ENCODE measurements at regions not wholly inside any gene's neighbourhood (a gene's known extent, or its start where the extent isn't known, plus 50 kb on each side); places are given as distances from the start of the nearest gene placed in this dataset.

GRCh38 chr11:97110376-97110775 lies 720.6 kb downstream of the JRKL start:
- CTCF ChIA-PET: no interaction called here
- FAIRE-seq (no peak), ATAC-seq (no peak), DNase-seq (ENCODE audit: low read depth in 1 of 2, low spot score in 1 of 2) (no peak)
- 13% methylated on average over 4 of the region's 4 CpGs for WGBS (ENCODE audit: missing lambda C conversion rate)
- no peak overlapping the region for H3K4me2 ChIP-seq
- POLR2A ChIA-PET: no interaction called here
- no peak overlapping the region for H3K4me3 ChIP-seq
- TF ChIP-seq, protein P1, sequence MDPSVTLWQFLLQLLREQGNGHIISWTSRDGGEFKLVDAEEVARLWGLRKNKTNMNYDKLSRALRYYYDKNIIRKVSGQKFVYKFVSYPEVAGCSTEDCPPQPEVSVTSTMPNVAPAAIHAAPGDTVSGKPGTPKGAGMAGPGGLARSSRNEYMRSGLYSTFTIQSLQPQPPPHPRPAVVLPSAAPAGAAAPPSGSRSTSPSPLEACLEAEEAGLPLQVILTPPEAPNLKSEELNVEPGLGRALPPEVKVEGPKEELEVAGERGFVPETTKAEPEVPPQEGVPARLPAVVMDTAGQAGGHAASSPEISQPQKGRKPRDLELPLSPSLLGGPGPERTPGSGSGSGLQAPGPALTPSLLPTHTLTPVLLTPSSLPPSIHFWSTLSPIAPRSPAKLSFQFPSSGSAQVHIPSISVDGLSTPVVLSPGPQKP (IDR thresholded peaks at IDR 0.05; ENCODE audit: low read depth, low read length): no peak
- TF ChIP-seq MAFK (IDR thresholded peaks at IDR 0.05; ENCODE audit: partially characterized antibody): no peak
- no peak for TF ChIP-seq ATOH8 (CRISPR knock-in tag; IDR thresholded peaks at IDR 0.05; ENCODE audit: low read depth)
- no peak for TF ChIP-seq RARB (CRISPR knock-in tag; IDR thresholded peaks at IDR 0.05)
- TF ChIP-seq CHD4 (IDR thresholded peaks at IDR 0.05; ENCODE audit: borderline replicate concordance): no peak
- TF ChIP-seq EHF (CRISPR knock-in tag; IDR thresholded peaks at IDR 0.05): no peak
- no peak for TF ChIP-seq ZC3H11A (IDR thresholded peaks at IDR 0.05)
- no peaks in the 10 kb centered on the region for H3K9me3 ChIP-seq
- H3K4me1 ChIP-seq: no peaks in the 10 kb centered on the region
- H3K27ac ChIP-seq: no peak overlapping the region

DNA sequence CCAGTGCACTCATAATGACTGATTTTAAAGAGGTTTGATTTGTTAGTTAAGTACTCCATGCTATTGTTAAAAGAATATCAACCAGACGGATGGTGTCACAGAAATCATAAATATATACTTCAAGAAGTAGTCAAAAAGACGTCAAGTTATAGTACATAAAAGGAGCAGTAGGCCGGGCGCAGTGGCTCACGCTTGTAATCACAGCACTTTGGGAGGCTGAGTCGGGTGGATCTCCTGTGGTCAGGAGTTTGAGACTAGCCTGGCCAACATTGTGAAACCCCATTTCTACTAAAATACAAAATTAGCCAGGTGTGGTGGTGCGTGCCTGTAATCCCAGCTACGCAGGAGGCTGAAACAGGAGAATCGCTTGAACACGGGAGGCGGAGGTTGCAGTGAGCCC lies 721.7 kb downstream of the JRKL start:
- Histone ChIP-seq H3K9me3 (no peaks in the 10 kb centered on the region), H3K27ac (no peak overlapping the region), H3K4me1 (no peaks in the 10 kb centered on the region), H3K4me3 (no peak overlapping the region), H3K4me2 (no peak overlapping the region)
- 32% methylated on average over 8 of the region's 11 CpGs for WGBS (ENCODE audit: missing lambda C conversion rate)
- TF ChIP-seq RFX5 (IDR thresholded peaks at IDR 0.05): no peak
- no peak for TF ChIP-seq NPAS2 (CRISPR knock-in tag; IDR thresholded peaks at IDR 0.05; ENCODE audit: borderline replicate concordance)
- TF ChIP-seq CHD4 (IDR thresholded peaks at IDR 0.05; ENCODE audit: borderline replicate concordance): no peak
- TF ChIP-seq USF2 (IDR thresholded peaks at IDR 0.05): no peak
- TF ChIP-seq PHF8 (IDR thresholded peaks at IDR 0.05; ENCODE audit: borderline replicate concordance, low read depth): no peak
- TF ChIP-seq BCL3 (IDR thresholded peaks at IDR 0.05): no peak
- no peak for TF ChIP-seq JUN (IDR thresholded peaks at IDR 0.05)
- TF ChIP-seq GATA3 (IDR thresholded peaks at IDR 0.05; ENCODE audit: borderline replicate concordance): no peak
- no peak for TF ChIP-seq HDAC2 (IDR thresholded peaks at IDR 0.05)
- no peak for TF ChIP-seq EHMT2 (IDR thresholded peaks at IDR 0.05; ENCODE audit: low read depth)
- TF ChIP-seq KDM5A (IDR thresholded peaks at IDR 0.05): no peak
- DNase-seq (ENCODE audit: low read depth in 1 of 2, low spot score in 1 of 2) (no peak), ATAC-seq (no peak), FAIRE-seq (no peak)
- ChIA-PET CTCF (no interaction called here), POLR2A (no interaction called here)

- WGBS (ENCODE audit: missing lambda C conversion rate): 6% methylated on average over 2 of the region's 2 CpGs
- no peak for DNase-seq (ENCODE audit: low read depth in 1 of 2, low spot score in 1 of 2)
- Histone ChIP-seq H3K4me1 (no peaks in the 10 kb centered on the region), H3K4me3 (no peak overlapping the region), H3K4me2 (no peak overlapping the region), H3K27ac (no peak overlapping the region), H3K9me3 (no peaks in the 10 kb centered on the region)
- ChIA-PET CTCF (no interaction called here), POLR2A (no interaction called here)
- ATAC-seq: no peak
- TF ChIP-seq ZNF302 (CRISPR knock-in tag; IDR thresholded peaks at IDR 0.05): no peak
- no peak for TF ChIP-seq HEYL (CRISPR knock-in tag; IDR thresholded peaks at IDR 0.05)
- TF ChIP-seq BHLHE40 (IDR thresholded peaks at IDR 0.05; ENCODE audit: low read depth, low read length): no peak
- TF ChIP-seq NPAS2 (CRISPR knock-in tag; IDR thresholded peaks at IDR 0.05; ENCODE audit: borderline replicate concordance): no peak
- TF ChIP-seq HOXA7 (CRISPR knock-in tag; IDR thresholded peaks at IDR 0.05): no peak
- no peak for TF ChIP-seq TP53 (CRISPR knock-in tag; IDR thresholded peaks at IDR 0.05)
- TF ChIP-seq MAZ (IDR thresholded peaks at IDR 0.05; ENCODE audit: borderline replicate concordance, low read depth, low read length): no peak
- no peak for TF ChIP-seq ZSCAN20 (CRISPR knock-in tag; IDR thresholded peaks at IDR 0.05)
- TF ChIP-seq RNF2 (IDR thresholded peaks at IDR 0.05; ENCODE audit: borderline replicate concordance, low read depth): no peak
- no peak for TF ChIP-seq SREBF2 (IDR thresholded peaks at IDR 0.05)
- no peak for TF ChIP-seq MYC (IDR thresholded peaks at IDR 0.05; ENCODE audit: borderline replicate concordance, low read length)
- no peak for TF ChIP-seq HDAC2 (IDR thresholded peaks at IDR 0.05)
- TF ChIP-seq HES2 (IDR thresholded peaks at IDR 0.05): no peak
- TF ChIP-seq RFX5 (IDR thresholded peaks at IDR 0.05): no peak
- TF ChIP-seq JUNB (IDR thresholded peaks at IDR 0.05): no peak
- no peak for TF ChIP-seq MAFK (IDR thresholded peaks at IDR 0.05; ENCODE audit: partially characterized antibody)
- FAIRE-seq: no peak
Observed at GRCh38 chr11:97118614-97119200, 728.9 kb downstream of the JRKL start.

All from A549 (cell line).